Anterior cingulate cortex (tissue), 58 donors: ENCODE measurements at regions not wholly inside any gene's neighbourhood (a gene's known extent, or its start where the extent isn't known, plus 50 kb on each side); places are given as distances from the start of the nearest gene placed in this dataset.
"Not testable (repeated sequence)": the region's sequence is repeated elsewhere in the genome, so short reads cannot be mapped to it uniquely, and the experiment has no call there.

Experiments
- DNase-seq, 58 donors: peaks; one replicate each; lab custom pipeline; 2025; lab: John Stamatoyannopoulos, UW

GRCh38 chr16:51986717-51987116 is 560.2 kb downstream of the TOX3 start:
- DNase-seq: no peak

- DNase-seq: no peak
Observed at GRCh38 chr16:51986301-51986700, 560.6 kb downstream of the TOX3 start.

GRCh38 chr16:51985126-51985525 is 561.8 kb downstream of the TOX3 start:
- DNase-seq: no peak

GRCh38 chr16:51984395-51984794 is 562.5 kb downstream of the TOX3 start:
- no peak for DNase-seq

- DNase-seq: peak in 28 of 58 donors; percentile 0 to 82 (median 26)
Observed at GRCh38 chr16:51982715-51983680, 563.9 kb downstream of the TOX3 start.

GRCh38 chr16:51981725-51982124 is 565.2 kb downstream of the TOX3 start:
- no peak for DNase-seq

GRCh38 chr16:51977506-51977905 is 569.4 kb downstream of the TOX3 start:
- not testable (repeated sequence) for DNase-seq

GRCh38 chr16:51971184-51971583 is 575.8 kb downstream of the TOX3 start:
- peak in 3 of 58 donors; percentile 2 to 7 (median 3) for DNase-seq

GRCh38 chr16:51968749-51969148 is 578.2 kb downstream of the TOX3 start:
- no peak for DNase-seq

GRCh38 chr16:51967646-51968045 is 579.3 kb downstream of the TOX3 start:
- DNase-seq: no peak

GRCh38 chr16:51960931-51961330 is 586.0 kb downstream of the TOX3 start:
- no peak for DNase-seq

GRCh38 chr16:51953286-51953985 is 593.5 kb downstream of the TOX3 start:
- peak in 1 of 58 donors; percentile 9 for DNase-seq

- no peak for DNase-seq
Observed at GRCh38 chr16:51952500-51952899, 594.4 kb downstream of the TOX3 start.

GRCh38 chr16:51951668-51952298 is 595.2 kb downstream of the TOX3 start:
- DNase-seq: no peak

GRCh38 chr16:51950118-51950780 is 596.7 kb downstream of the TOX3 start:
- DNase-seq: no peak

- DNase-seq: no peak
Observed at GRCh38 chr16:51949282-51949681, 597.7 kb downstream of the TOX3 start.

GRCh38 chr16:51941412-51941811 is 605.5 kb downstream of the TOX3 start:
- no peak for DNase-seq

- no peak for DNase-seq
Observed at GRCh38 chr16:51940183-51940582, 606.8 kb downstream of the TOX3 start.

- DNase-seq: no peak
Observed at GRCh38 chr16:51939378-51939871, 607.5 kb downstream of the TOX3 start.

- no peak for DNase-seq
Observed at GRCh38 chr16:51938861-51939260, 608.1 kb downstream of the TOX3 start.
